ENCODE measurements at regions not wholly inside any gene's neighbourhood (a gene's known extent, or its start where the extent isn't known, plus 50 kb on each side); places are given as distances from the start of the nearest gene placed in this dataset.

DNA sequence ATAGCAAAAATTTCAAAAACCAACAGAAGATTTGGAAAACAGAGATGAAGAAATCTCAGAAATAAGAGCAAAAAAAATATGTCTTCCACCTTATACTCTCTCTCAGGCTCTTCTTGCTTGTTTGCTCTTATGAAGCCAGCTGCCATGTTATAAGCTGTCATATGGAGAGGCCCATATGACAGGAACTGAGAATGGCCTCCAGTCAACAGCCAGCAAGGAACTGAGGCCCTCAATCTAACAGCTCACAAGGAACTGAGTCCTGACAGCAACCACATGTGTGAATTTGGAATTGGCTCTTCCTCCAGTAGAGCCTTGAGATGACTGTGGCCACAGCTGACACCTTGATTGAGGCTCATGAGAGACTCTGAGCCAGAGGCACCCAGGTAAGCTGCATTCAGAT, 51.3 kb upstream of the MAOA start:
- no peaks in the 10 kb centered on the region for H3K4me1 Mint-ChIP-seq
- H3K27ac Mint-ChIP-seq, result no peak overlapping the region
- H3K9me3 Mint-ChIP-seq (ENCODE audit: low read depth), result no peaks in the 10 kb centered on the region
- DNase-seq (no peak), ATAC-seq (no peak)
- no peak overlapping the region for H3K4me3 Mint-ChIP-seq
- intact Hi-C loops (cut with DNase I, micrococcal nuclease), result no loop called here
- ChIA-PET CTCF (no interaction called here), POLR2A (no interaction called here)
- H3K27me3 Mint-ChIP-seq, result no peaks in the 10 kb centered on the region
- H3K36me3 Mint-ChIP-seq (ENCODE audit: low read depth), result no peaks in the 10 kb centered on the region

DNA sequence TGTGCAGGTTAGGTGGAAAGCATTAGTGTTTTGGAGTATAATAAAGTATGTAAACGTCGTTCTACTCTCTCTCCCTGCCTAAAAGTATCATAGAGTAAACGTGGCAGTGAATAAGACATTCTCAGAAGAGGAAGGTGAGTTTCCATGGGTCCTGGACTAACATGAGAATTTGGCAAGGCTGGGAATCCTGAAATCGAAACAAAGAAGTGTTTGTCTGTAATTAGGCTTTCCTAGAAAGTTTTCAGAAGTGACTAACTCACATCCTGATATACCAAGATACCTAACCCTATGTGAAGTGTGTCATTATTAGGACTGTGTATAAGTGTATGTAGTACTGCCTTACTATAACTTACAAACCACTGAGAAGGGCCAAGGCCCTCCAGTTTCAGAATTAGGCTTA, 50.7 kb upstream of the MAOA start:
- ChIA-PET POLR2A (no interaction called here), CTCF (no interaction called here)
- ATAC-seq (no peak), DNase-seq (no peak)
- Mint-ChIP-seq H3K9me3 (ENCODE audit: low read depth) (no peaks in the 10 kb centered on the region), H3K27ac (no peak overlapping the region), H3K4me1 (no peaks in the 10 kb centered on the region), H3K36me3 (ENCODE audit: low read depth) (no peaks in the 10 kb centered on the region), H3K27me3 (no peaks in the 10 kb centered on the region), H3K4me3 (no peak overlapping the region)
- intact Hi-C loops (cut with DNase I, micrococcal nuclease), result no loop called here
